B cell (primary cell): ENCODE measurements at regions not wholly inside any gene's neighbourhood (a gene's known extent, or its start where the extent isn't known, plus 50 kb on each side); places are given as distances from the start of the nearest gene placed in this dataset.

ENCODE experiments used
- EZH2 ChIP-seq: IDR thresholded peaks from 2 replicates; pipeline ENCODE4 v1.6.1; 2012; ENCODE audit warnings: borderline replicate concordance, low read depth, mild to moderate bottlenecking, moderate library complexity, low read length; ENCODE audit not compliant: insufficient read depth, poor library complexity, severe bottlenecking
- TF ChIP-seq, protein P1 (sequence below): fragments of 200-600 bp; IDR thresholded peaks from one replicate; pipeline ENCODE4 v1.8.0; 2022; ENCODE audit warnings: antibody characterized with exemption, mild to moderate bottlenecking

DNA sequence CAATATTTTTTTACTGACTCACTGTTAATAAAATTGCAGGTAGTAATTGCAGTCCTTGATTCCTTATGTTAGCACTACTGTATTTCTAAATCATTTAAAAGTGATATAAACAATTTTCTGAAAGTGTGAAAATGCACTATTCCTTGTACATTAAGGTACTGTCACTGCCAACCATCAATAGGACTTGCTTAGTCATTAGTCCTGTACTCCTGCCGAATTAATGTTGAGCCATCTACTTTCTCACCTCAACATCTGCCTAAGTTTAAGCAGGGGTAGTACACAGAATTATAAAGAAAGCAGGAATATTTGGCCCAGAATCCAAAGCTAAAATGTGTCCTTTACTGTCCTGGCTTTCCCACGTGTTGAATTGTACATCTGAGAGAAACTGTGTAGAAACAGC, 87.0 kb upstream of the TRPC3 start:
- TF ChIP-seq, protein P1, sequence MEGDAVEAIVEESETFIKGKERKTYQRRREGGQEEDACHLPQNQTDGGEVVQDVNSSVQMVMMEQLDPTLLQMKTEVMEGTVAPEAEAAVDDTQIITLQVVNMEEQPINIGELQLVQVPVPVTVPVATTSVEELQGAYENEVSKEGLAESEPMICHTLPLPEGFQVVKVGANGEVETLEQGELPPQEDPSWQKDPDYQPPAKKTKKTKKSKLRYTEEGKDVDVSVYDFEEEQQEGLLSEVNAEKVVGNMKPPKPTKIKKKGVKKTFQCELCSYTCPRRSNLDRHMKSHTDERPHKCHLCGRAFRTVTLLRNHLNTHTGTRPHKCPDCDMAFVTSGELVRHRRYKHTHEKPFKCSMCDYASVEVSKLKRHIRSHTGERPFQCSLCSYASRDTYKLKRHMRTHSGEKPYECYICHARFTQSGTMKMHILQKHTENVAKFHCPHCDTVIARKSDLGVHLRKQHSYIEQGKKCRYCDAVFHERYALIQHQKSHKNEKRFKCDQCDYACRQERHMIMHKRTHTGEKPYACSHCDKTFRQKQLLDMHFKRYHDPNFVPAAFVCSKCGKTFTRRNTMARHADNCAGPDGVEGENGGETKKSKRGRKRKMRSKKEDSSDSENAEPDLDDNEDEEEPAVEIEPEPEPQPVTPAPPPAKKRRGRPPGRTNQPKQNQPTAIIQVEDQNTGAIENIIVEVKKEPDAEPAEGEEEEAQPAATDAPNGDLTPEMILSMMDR: no peak
- TF ChIP-seq EZH2: no peak
